ENCODE measurements at regions not wholly inside any gene's neighbourhood (a gene's known extent, or its start where the extent isn't known, plus 50 kb on each side); places are given as distances from the start of the nearest gene placed in this dataset.

- TF ChIP-seq CTCF (conservative IDR thresholded peaks at IDR 0.05; ENCODE audit: low read depth, low read length) (no peak), EZH2 (IDR thresholded peaks at IDR 0.05; ENCODE audit: low read length, unreplicated experiment) (no peak)
These were observed 649.5 kb upstream of the ZNF804A start for GRCh38 chr2:183948861-183949260.
